ENCODE measurements at regions not wholly inside any gene's neighbourhood (a gene's known extent, or its start where the extent isn't known, plus 50 kb on each side); places are given as distances from the start of the nearest gene placed in this dataset.

- no peak for TF ChIP-seq MYC (IDR thresholded peaks at IDR 0.05; ENCODE audit: low read depth, low read length)
- no peak for TF ChIP-seq CTCF (IDR thresholded peaks at IDR 0.05; ENCODE audit: low read depth, low read length)
- TF ChIP-seq, protein P1, sequence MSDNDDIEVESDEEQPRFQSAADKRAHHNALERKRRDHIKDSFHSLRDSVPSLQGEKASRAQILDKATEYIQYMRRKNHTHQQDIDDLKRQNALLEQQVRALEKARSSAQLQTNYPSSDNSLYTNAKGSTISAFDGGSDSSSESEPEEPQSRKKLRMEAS (IDR thresholded peaks at IDR 0.05; ENCODE audit: low read depth, low read length): no peak
- no peak for TF ChIP-seq POLR2A (IDR thresholded peaks at IDR 0.05; ENCODE audit: extremely low read depth, insufficient read length)
- H3K4me3 ChIP-seq (ENCODE audit: low read depth, low read length): no peak overlapping the region
- no peak for DNase-seq (ENCODE audit: low read depth)
These were observed 278.5 kb downstream of the CASP12 start for GRCh38 chr11:104619751-104620150.

DNA sequence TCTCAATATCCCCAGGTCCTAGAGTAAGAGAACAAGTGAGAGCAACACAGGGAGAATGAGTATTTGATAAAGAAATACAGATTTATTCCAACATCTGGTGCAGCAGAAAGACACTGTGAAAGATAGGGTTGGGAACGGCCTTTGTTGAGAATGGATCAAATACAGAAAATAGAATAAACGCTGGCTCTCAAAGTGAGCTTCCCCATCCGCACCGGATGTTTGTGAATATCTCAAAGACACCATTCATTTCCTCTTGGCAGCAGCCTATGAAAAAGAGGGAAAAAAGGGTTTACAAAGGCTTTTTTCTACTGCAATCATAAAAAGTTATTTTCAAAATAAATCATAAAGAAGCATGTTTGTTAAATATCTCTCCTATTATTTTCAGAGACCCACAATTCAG, 279.3 kb downstream of the CASP12 start:
- DNase-seq (ENCODE audit: low read depth): no peak
- no peak for TF ChIP-seq MYC (IDR thresholded peaks at IDR 0.05; ENCODE audit: low read depth, low read length)
- TF ChIP-seq, protein P1 (IDR thresholded peaks at IDR 0.05; ENCODE audit: low read depth, low read length): no peak
- no peak for TF ChIP-seq CTCF (IDR thresholded peaks at IDR 0.05; ENCODE audit: low read depth, low read length)
- no peak for TF ChIP-seq POLR2A (IDR thresholded peaks at IDR 0.05; ENCODE audit: extremely low read depth, insufficient read length)
- no peak overlapping the region for H3K4me3 ChIP-seq (ENCODE audit: low read depth, low read length)

DNA sequence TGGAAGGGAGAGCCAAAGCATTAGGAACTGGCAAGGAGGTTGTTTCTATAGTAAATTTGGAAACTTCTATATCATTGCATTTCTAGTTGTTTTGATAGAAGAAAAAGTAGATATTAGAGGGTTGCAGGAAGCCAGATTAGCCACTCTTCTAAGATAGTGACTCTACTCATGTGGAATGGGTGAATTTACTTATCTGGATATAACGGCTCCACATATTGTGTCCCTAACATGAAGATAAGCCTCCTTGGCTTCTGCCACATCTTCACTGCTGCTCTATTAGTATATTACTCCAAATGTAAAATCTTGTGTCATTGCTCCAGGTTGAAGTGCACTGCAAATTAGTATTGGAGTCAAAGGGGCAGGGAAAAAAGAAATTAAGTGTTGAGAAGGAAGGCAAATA, 283.3 kb downstream of the CASP12 start:
- DNase-seq (ENCODE audit: low read depth): no peak
- H3K4me3 ChIP-seq (ENCODE audit: low read depth, low read length): no peak overlapping the region
- TF ChIP-seq, protein P1 (IDR thresholded peaks at IDR 0.05; ENCODE audit: low read depth, low read length): no peak
- TF ChIP-seq POLR2A (IDR thresholded peaks at IDR 0.05; ENCODE audit: extremely low read depth, insufficient read length): no peak
- TF ChIP-seq CTCF (IDR thresholded peaks at IDR 0.05; ENCODE audit: low read depth, low read length): no peak
- no peak for TF ChIP-seq MYC (IDR thresholded peaks at IDR 0.05; ENCODE audit: low read depth, low read length)

GRCh38 chr11:104614117-104614680, 284.1 kb downstream of the CASP12 start:
- no peak overlapping the region for H3K4me3 ChIP-seq (ENCODE audit: low read depth, low read length)
- TF ChIP-seq MYC (IDR thresholded peaks at IDR 0.05; ENCODE audit: low read depth, low read length): no peak
- TF ChIP-seq, protein P1 (IDR thresholded peaks at IDR 0.05; ENCODE audit: low read depth, low read length): no peak
- no peak for TF ChIP-seq POLR2A (IDR thresholded peaks at IDR 0.05; ENCODE audit: extremely low read depth, insufficient read length)
- no peak for TF ChIP-seq CTCF (IDR thresholded peaks at IDR 0.05; ENCODE audit: low read depth, low read length)
- no peak for DNase-seq (ENCODE audit: low read depth)

DNA sequence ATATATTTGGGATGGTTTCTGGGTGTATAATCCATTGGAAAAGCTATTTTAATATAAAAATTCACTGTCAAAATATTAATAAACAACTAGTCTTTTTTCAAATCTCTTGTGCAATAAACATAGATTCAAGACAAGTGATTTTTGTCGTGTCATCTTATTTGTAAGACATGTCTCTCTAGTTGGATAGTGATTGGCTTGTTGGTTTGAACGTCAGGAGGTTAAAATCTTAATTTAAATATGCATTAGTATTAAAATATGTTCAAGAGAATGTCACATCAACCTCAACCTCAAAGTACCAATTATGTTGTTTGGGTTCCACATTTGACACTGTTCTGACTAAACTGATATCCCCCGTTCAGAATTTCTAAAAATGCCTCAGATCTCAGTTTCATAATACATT, 287.6 kb downstream of the CASP12 start:
- no peak overlapping the region for H3K4me3 ChIP-seq (ENCODE audit: low read depth, low read length)
- no peak for DNase-seq (ENCODE audit: low read depth)
- TF ChIP-seq MYC (IDR thresholded peaks at IDR 0.05; ENCODE audit: low read depth, low read length) (no peak), CTCF (IDR thresholded peaks at IDR 0.05; ENCODE audit: low read depth, low read length) (no peak), POLR2A (IDR thresholded peaks at IDR 0.05; ENCODE audit: extremely low read depth, insufficient read length) (no peak)
- TF ChIP-seq, protein P1 (IDR thresholded peaks at IDR 0.05; ENCODE audit: low read depth, low read length): no peak
